IPS-18a (cell line): ENCODE measurements at regions not wholly inside any gene's neighbourhood (a gene's known extent, or its start where the extent isn't known, plus 50 kb on each side); places are given as distances from the start of the nearest gene placed in this dataset.

Experiments
- H3K27ac ChIP-seq: one replicate; pipeline ENCODE4 v1.5.1; 2013; ENCODE audit warnings: low read length
- H3K27me3 ChIP-seq: one replicate; pipeline ENCODE4 v1.6.1; 2013; ENCODE audit warnings: mild to moderate bottlenecking, low read length; ENCODE audit not compliant: control insufficient read depth, insufficient read depth
- H3K36me3 ChIP-seq: one replicate; pipeline ENCODE4 v1.6.1; 2013; ENCODE audit warnings: low read depth, low read length; ENCODE audit not compliant: control insufficient read depth
- H3K4me1 ChIP-seq: one replicate; pipeline ENCODE4 v1.6.1; 2013; ENCODE audit warnings: low read depth, low read length; ENCODE audit not compliant: control insufficient read depth
- H3K4me3 ChIP-seq: one replicate; pipeline ENCODE4 v1.5.1; 2013; ENCODE audit warnings: low read length
- H3K9ac ChIP-seq: one replicate; pipeline ENCODE4 v1.6.1; 2013; ENCODE audit warnings: mild to moderate bottlenecking, low read length, moderate library complexity
- H3K9me3 ChIP-seq: one replicate; pipeline ENCODE4 v1.6.1; 2013; ENCODE audit warnings: low read depth, low read length; ENCODE audit not compliant: control insufficient read depth

- Histone ChIP-seq H3K9ac (no peak overlapping the region), H3K9me3 (no peaks in the 10 kb centered on the region), H3K27me3 (no peaks in the 10 kb centered on the region), H3K4me3 (no peak overlapping the region), H3K4me1 (peaks cover 9% of the 10 kb centered on the region), H3K36me3 (no peaks in the 10 kb centered on the region), H3K27ac (no peak overlapping the region)
These were observed 659.5 kb upstream of the MBL2 start for GRCh38 chr10:53432035-53432434.

GRCh38 chr10:53430974-53431373 is 658.4 kb upstream of the MBL2 start:
- no peak overlapping the region for H3K9ac ChIP-seq
- no peak overlapping the region for H3K4me3 ChIP-seq
- no peak overlapping the region for H3K27ac ChIP-seq

DNA sequence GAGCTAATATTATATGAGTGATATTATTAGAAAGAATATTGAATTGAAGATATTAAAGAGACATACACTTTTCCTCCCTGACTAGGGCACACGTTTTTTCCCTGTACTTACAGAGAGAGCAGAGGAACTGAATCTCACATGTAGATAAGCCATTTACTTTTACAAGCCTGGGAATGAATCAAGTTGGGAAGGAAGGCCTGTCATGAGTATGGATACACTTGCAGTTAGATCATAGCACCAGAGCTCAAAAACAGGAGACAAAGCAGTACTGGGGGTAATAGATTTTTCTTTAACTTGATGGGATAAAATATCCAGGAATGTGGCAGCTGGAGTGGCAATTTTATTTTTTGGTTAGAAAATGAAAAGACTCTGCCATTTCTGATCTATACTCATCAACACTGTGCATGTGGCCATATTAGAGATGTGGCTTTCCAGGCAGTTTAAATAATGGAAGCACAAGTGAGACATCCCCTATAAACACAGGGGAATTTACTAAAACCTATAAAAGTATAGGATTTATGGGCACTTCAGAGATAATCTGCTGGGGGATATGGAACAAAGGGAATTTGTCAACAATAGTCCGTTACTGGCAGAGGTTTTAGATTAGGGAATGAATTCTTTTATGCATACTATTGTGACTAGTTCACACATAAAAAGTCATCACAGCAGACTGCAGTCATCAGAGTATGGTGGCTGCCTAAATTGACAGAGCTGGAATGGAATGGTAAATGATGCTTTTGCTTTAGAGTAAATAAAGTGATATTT is 657.7 kb upstream of the MBL2 start:
- Histone ChIP-seq H3K9ac (no peak overlapping the region), H3K4me1 (peaks cover 9% of the 10 kb centered on the region), H3K4me3 (no peak overlapping the region), H3K27me3 (no peaks in the 10 kb centered on the region), H3K9me3 (no peaks in the 10 kb centered on the region), H3K36me3 (no peaks in the 10 kb centered on the region), H3K27ac (no peak overlapping the region)

More at GRCh38 chr10:53430974-53431373, 658.4 kb upstream of the MBL2 start:
- peaks cover 9% of the 10 kb centered on the region for H3K4me1 ChIP-seq
- H3K36me3 ChIP-seq, result no peaks in the 10 kb centered on the region
- no peaks in the 10 kb centered on the region for H3K27me3 ChIP-seq
- H3K9me3 ChIP-seq, result no peaks in the 10 kb centered on the region

DNA sequence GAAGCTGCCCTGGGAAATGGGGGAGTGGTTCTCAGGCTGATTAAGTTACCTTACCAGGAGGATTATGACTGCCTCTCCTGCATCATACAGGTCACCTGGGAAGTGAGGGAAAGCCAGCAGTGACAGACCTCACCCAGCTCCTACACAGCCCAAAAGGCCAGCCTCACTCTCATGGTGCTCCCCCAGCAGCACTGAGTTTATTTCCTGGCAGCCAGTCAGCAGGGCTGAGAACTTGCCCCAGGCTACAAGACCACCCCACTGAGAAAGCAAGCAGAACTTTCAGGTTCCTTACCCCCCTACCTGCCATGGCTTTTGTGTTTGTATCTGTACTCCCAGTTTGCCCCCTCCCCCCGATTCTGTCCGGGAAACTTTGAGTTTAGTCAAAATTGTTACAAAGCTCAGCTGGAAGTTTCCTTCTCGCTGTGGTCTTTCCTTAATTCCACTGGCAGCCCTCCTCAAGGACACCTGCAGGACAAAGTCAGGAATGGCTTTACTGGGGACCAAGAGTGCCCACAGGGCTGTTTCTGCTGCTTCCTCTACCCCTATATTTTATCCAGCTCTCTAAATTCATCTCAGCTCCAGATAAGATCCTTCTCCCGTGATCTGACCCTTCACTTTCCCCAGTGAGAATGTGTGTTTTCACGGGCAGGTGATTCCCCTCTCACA is 649.8 kb upstream of the MBL2 start:
- no peaks in the 10 kb centered on the region for H3K36me3 ChIP-seq
- no peaks in the 10 kb centered on the region for H3K9me3 ChIP-seq
- no peaks in the 10 kb centered on the region for H3K4me1 ChIP-seq
- no peak overlapping the region for H3K27ac ChIP-seq
- H3K27me3 ChIP-seq, result no peaks in the 10 kb centered on the region
- H3K9ac ChIP-seq, result no peak overlapping the region
- H3K4me3 ChIP-seq, result no peak overlapping the region

GRCh38 chr10:53412651-53413050 is 640.1 kb upstream of the MBL2 start:
- Histone ChIP-seq H3K27ac (no peak overlapping the region), H3K9ac (no peak overlapping the region), H3K4me3 (no peak overlapping the region), H3K9me3 (no peaks in the 10 kb centered on the region), H3K27me3 (no peaks in the 10 kb centered on the region), H3K4me1 (no peaks in the 10 kb centered on the region), H3K36me3 (no peaks in the 10 kb centered on the region)

DNA sequence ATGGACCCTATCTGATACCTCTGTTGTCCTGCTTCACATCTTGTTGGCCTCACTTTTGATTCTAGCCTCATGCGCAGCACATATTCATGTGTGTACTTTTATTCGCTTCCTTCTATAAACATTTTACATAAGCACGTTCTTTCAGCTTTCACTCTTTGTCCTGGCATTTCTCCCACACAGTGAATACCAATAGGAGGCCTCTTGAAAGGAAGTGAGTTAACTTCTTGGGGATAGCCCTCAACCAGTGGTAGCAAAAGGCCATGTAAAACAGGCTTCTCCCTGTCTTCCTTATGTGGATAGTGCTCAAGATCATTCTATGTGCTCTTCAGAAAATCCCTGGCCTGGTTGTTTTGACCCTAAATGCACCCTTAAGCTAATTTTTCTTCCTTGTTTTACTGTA is 633.9 kb upstream of the MBL2 start:
- no peaks in the 10 kb centered on the region for H3K36me3 ChIP-seq
- H3K9me3 ChIP-seq, result no peaks in the 10 kb centered on the region
- H3K9ac ChIP-seq, result no peak overlapping the region
- no peak overlapping the region for H3K4me3 ChIP-seq
- no peak overlapping the region for H3K27ac ChIP-seq
- H3K4me1 ChIP-seq, result no peaks in the 10 kb centered on the region
- H3K27me3 ChIP-seq, result no peaks in the 10 kb centered on the region

GRCh38 chr10:53403688-53404087 is 631.1 kb upstream of the MBL2 start:
- Histone ChIP-seq H3K4me1 (no peaks in the 10 kb centered on the region), H3K36me3 (no peaks in the 10 kb centered on the region), H3K9me3 (no peaks in the 10 kb centered on the region), H3K9ac (no peak overlapping the region), H3K27me3 (no peaks in the 10 kb centered on the region), H3K27ac (no peak overlapping the region), H3K4me3 (no peak overlapping the region)

- H3K4me1 ChIP-seq, result no peaks in the 10 kb centered on the region
- no peak overlapping the region for H3K9ac ChIP-seq
- H3K4me3 ChIP-seq, result no peak overlapping the region
- no peak overlapping the region for H3K27ac ChIP-seq
- no peaks in the 10 kb centered on the region for H3K27me3 ChIP-seq
- H3K36me3 ChIP-seq, result no peaks in the 10 kb centered on the region
- H3K9me3 ChIP-seq, result no peaks in the 10 kb centered on the region
These were observed 630.0 kb upstream of the MBL2 start for GRCh38 chr10:53402594-53402993.

DNA sequence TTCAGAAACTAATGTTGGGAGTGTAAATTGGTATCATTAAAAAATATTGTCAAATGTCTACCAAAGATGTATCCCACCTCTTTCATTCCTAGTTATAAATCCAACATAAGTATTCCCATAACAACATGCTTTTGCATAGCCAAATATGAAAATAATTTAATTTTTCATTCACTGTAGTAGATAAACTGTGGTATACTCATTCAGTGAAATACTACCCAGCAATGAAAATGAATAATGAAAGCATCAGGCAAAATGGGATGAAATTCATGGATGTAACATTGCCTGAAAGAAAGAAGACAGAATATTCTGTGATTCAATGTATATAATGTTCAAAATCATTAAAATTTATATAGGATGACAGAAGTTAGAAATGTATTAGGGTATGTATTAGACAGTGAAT is 629.0 kb upstream of the MBL2 start:
- no peaks in the 10 kb centered on the region for H3K36me3 ChIP-seq
- no peaks in the 10 kb centered on the region for H3K4me1 ChIP-seq
- H3K27ac ChIP-seq, result no peak overlapping the region
- no peaks in the 10 kb centered on the region for H3K27me3 ChIP-seq
- no peak overlapping the region for H3K9ac ChIP-seq
- peaks cover 5% of the 10 kb centered on the region for H3K9me3 ChIP-seq
- no peak overlapping the region for H3K4me3 ChIP-seq

GRCh38 chr10:53396876-53397275 is 624.3 kb upstream of the MBL2 start:
- Histone ChIP-seq H3K36me3 (peaks cover 4% of the 10 kb centered on the region), H3K27me3 (no peaks in the 10 kb centered on the region), H3K9me3 (peaks cover 29% of the 10 kb centered on the region), H3K9ac (no peak overlapping the region), H3K4me3 (no peak overlapping the region), H3K27ac (no peak overlapping the region), H3K4me1 (no peaks in the 10 kb centered on the region)

DNA sequence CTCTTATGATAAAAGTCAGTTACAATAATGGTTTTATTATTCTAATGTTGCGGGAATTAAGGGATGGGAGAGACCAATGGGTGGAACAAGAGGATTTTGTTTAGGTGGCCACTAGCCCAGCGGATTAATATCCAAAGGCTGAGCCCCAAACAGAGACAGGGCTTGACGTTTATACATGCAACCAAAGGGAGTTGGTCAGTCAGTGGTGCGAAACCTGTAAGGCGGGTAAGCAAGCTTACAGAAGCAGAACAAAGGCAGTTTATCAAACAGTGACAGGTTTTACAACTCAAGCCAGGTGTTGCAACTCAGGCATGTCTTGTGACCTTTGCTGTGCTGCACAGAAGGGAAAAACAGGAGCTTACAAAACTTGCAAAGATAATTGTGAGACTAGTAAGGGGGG is 622.9 kb upstream of the MBL2 start:
- Histone ChIP-seq H3K9me3 (peaks cover 29% of the 10 kb centered on the region), H3K36me3 (peaks cover 4% of the 10 kb centered on the region), H3K4me3 (no peak overlapping the region), H3K27ac (no peak overlapping the region), H3K9ac (no peak overlapping the region), H3K27me3 (no peaks in the 10 kb centered on the region), H3K4me1 (no peaks in the 10 kb centered on the region)

DNA sequence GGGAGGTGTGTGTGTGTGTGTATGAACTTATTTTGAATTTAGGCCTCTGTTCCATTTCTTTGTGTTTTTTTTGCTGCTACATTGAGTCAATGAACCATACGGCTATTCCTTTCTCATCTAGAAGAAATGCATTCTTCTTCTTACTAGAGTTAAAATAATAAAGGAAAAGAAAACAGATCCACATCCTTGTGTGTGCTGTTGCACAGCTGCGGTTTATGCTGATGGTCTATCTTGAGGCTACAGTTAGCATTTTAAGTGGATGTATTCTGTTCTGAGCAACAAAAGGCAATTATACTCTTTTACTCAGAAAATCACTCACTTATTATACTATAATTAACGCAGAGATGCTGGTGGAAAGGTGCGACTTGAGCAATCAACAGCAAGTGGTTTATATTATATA is 615.0 kb upstream of the MBL2 start:
- no peaks in the 10 kb centered on the region for H3K27me3 ChIP-seq
- no peaks in the 10 kb centered on the region for H3K36me3 ChIP-seq
- H3K9ac ChIP-seq, result no peak overlapping the region
- H3K9me3 ChIP-seq, result no peaks in the 10 kb centered on the region
- H3K27ac ChIP-seq, result no peak overlapping the region
- H3K4me3 ChIP-seq, result no peak overlapping the region
- peaks cover 4% of the 10 kb centered on the region for H3K4me1 ChIP-seq
